Fibroblast of mammary gland (primary cell): ENCODE measurements at regions not wholly inside any gene's neighbourhood (a gene's known extent, or its start where the extent isn't known, plus 50 kb on each side); places are given as distances from the start of the nearest gene placed in this dataset.

Experiments used
- DNase-seq: peaks from one replicate; pipeline ENCODE4 v3.0.0-alpha.2; 2010; ENCODE audit warnings: low read depth
- H3K4me3 ChIP-seq: 2 replicates; pipeline ENCODE4 v1.5.1; 2011; ENCODE audit warnings: low read depth, mild to moderate bottlenecking, low read length, moderate library complexity; ENCODE audit not compliant: control insufficient read depth
- CTCF ChIP-seq: conservative IDR thresholded peaks from 2 replicates; pipeline ENCODE4 v1.5.1; 2011; ENCODE audit warnings: low read depth, low read length, inconsistent platforms; ENCODE audit not compliant: control insufficient read depth, insufficient read depth

DNA sequence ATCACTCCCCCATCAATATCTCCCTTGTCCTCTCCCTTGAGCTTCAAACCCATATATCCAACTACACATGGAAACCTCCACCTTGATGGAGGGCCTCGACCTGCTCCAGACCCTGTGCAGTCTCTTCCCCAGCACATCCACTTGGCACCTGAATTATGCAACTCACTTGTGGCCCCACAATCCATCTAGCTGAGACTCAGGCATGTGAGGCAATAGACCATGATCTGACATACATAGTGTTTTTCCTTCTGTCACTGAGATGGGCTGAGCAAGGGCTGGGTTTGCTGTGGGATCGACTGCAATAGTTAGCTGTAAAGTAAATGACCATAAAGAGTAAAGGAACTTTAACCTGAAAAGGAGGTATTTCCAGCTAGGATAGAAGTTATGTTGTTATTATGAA lies 172.9 kb upstream of the RAD23B start:
- no peak for TF ChIP-seq CTCF
- no peak for DNase-seq
- no peak overlapping the region for H3K4me3 ChIP-seq

- TF ChIP-seq CTCF = no peak
- no peak overlapping the region for H3K4me3 ChIP-seq
- DNase-seq = no peak
Measured at GRCh38 chr9:107112707-107113243, 170.3 kb upstream of the RAD23B start.

GRCh38 chr9:107118863-107119624 lies 164.0 kb upstream of the RAD23B start:
- TF ChIP-seq CTCF = no peak
- DNase-seq = no peak
- H3K4me3 ChIP-seq = no peak overlapping the region

GRCh38 chr9:107119735-107120134 lies 163.3 kb upstream of the RAD23B start:
- DNase-seq = no peak
- no peak overlapping the region for H3K4me3 ChIP-seq
- TF ChIP-seq CTCF = no peak

DNA sequence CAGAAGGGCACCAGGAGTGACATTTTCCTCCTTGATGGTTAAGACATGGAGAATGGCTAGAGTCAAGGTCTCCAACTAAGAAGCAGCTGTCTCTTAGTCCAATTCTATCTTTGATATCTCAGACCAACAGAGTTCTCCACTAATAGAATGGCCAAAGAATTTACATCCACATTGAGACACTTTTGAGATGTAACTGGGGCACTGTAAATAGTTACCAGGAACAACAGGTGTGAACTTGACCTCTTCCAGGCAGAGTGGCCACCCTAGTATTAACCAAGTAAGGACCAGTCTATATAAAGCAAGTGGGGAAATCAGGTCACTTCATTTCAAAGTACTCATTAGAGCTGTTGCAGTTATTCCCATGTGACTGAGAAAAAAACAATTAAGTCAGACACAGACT lies 159.7 kb upstream of the RAD23B start:
- DNase-seq = no peak
- TF ChIP-seq CTCF = no peak
- H3K4me3 ChIP-seq = no peak overlapping the region

GRCh38 chr9:107127608-107128007 lies 155.5 kb upstream of the RAD23B start:
- no peak overlapping the region for H3K4me3 ChIP-seq
- peak; percentile 11 for DNase-seq
- TF ChIP-seq CTCF = peak; percentile 3
